SK-N-SH treated with all-trans-retinoic acid at 6 μM for 48 hours (cell line): ENCODE measurements at regions not wholly inside any gene's neighbourhood (a gene's known extent, or its start where the extent isn't known, plus 50 kb on each side); places are given as distances from the start of the nearest gene placed in this dataset.

Experiments used
- ARNTL ChIP-seq: fragments of 450-650 bp; formaldehyde crosslinking; IDR thresholded peaks from 2 replicates; pipeline ENCODE4 v1.5.0; 2020; ENCODE audit warnings: low read depth, mild to moderate bottlenecking, moderate library complexity, borderline replicate concordance
- BACH2 ChIP-seq: fragments of 250-450 bp; sonication (Bioruptor Pico); IDR thresholded peaks from 2 replicates; pipeline ENCODE4 v1.9.0; 2021; ENCODE audit warnings: mild to moderate bottlenecking, borderline replicate concordance
- ISL1 ChIP-seq: fragments of 250-450 bp; sonication (Bioruptor Pico); IDR thresholded peaks from 2 replicates; pipeline ENCODE4 v2.1.2; 2022; ENCODE audit warnings: mild to moderate bottlenecking, moderate library complexity
- PPARA ChIP-seq: fragments of 250-450 bp; sonication (Bioruptor Pico); IDR thresholded peaks from 2 replicates; pipeline ENCODE4 v1.5.0; 2020; ENCODE audit warnings: mild to moderate bottlenecking, borderline replicate concordance
- TF ChIP-seq, protein P1 (sequence below): fragments of 250-450 bp; sonication (Bioruptor Pico); IDR thresholded peaks from 2 replicates; pipeline ENCODE4 v1.5.1; 2020; ENCODE audit warnings: low read depth, mild to moderate bottlenecking, moderate library complexity
- TF ChIP-seq, protein P2 (sequence below): fragments of 250-450 bp; sonication (Bioruptor Pico); IDR thresholded peaks from 2 replicates; pipeline ENCODE4 v1.8.0; 2020; ENCODE audit warnings: mild to moderate bottlenecking, moderate library complexity, borderline replicate concordance

DNA sequence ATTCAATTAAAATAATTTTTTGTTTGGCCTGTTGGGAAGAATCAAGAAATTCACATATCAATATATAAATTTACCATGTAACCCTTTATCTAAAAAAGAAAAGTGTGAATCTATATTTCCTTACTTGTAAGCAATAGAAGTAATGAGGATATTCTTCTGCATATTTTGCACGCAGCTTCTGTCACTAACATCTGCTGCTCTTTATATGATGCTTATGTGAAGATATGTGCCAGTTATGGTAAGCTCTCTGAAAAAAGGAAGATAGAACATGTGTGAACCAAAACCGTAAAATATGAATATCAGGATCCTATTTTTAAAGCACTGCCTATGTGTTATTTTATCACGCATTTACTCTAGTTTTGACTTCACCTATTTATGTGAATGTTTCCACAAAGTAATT lies 96.4 kb upstream of the ATP11B start:
- TF ChIP-seq, protein P1, sequence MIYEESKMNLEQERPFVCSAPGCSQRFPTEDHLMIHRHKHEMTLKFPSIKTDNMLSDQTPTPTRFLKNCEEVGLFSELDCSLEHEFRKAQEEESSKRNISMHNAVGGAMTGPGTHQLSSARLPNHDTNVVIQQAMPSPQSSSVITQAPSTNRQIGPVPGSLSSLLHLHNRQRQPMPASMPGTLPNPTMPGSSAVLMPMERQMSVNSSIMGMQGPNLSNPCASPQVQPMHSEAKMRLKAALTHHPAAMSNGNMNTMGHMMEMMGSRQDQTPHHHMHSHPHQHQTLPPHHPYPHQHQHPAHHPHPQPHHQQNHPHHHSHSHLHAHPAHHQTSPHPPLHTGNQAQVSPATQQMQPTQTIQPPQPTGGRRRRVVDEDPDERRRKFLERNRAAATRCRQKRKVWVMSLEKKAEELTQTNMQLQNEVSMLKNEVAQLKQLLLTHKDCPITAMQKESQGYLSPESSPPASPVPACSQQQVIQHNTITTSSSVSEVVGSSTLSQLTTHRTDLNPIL (CRISPR knock-in tag): no peak
- TF ChIP-seq, protein P2, sequence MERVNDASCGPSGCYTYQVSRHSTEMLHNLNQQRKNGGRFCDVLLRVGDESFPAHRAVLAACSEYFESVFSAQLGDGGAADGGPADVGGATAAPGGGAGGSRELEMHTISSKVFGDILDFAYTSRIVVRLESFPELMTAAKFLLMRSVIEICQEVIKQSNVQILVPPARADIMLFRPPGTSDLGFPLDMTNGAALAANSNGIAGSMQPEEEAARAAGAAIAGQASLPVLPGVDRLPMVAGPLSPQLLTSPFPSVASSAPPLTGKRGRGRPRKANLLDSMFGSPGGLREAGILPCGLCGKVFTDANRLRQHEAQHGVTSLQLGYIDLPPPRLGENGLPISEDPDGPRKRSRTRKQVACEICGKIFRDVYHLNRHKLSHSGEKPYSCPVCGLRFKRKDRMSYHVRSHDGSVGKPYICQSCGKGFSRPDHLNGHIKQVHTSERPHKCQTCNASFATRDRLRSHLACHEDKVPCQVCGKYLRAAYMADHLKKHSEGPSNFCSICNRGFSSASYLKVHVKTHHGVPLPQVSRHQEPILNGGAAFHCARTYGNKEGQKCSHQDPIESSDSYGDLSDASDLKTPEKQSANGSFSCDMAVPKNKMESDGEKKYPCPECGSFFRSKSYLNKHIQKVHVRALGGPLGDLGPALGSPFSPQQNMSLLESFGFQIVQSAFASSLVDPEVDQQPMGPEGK: no peak
- TF ChIP-seq PPARA: no peak
- no peak for TF ChIP-seq ARNTL (CRISPR knock-in tag)
- TF ChIP-seq ISL1 (CRISPR knock-in tag): no peak
- TF ChIP-seq BACH2 (CRISPR knock-in tag): no peak
